Liver (tissue), 8 donors: ENCODE measurements at regions not wholly inside any gene's neighbourhood (a gene's known extent, or its start where the extent isn't known, plus 50 kb on each side); places are given as distances from the start of the nearest gene placed in this dataset.

Experiments
- DNase-seq: peaks from one replicate; pipeline ENCODE4 v3.0.0-alpha.2; 2017; ENCODE audit warnings: low spot score
- H3K27ac ChIP-seq, 2 donors: one replicate each; pipeline ENCODE4 v1.7.0; 2013; ENCODE audit warnings: inconsistent platforms in 2 of 2, low read length in 2 of 2, control low read depth in 1 of 2, low read depth in 1 of 2, mild to moderate bottlenecking in 1 of 2
- H3K27me3 ChIP-seq, 4 donors: one replicate each; pipeline versions ENCODE4 v1.6.1 to v1.7.0; 2013; ENCODE audit warnings: low read length in 3 of 4, inconsistent platforms in 1 of 4, mild to moderate bottlenecking in 1 of 4, moderate library complexity in 1 of 4; ENCODE audit not compliant: control insufficient read depth in 4 of 4, insufficient read depth in 4 of 4
- H3K36me3 ChIP-seq, 4 donors: one replicate each; pipeline versions ENCODE4 v1.6.1 to v1.7.0; 2013; ENCODE audit warnings: low read length in 3 of 4, mild to moderate bottlenecking in 3 of 4, low read depth in 1 of 4, moderate library complexity in 1 of 4; ENCODE audit not compliant: control insufficient read depth in 4 of 4, insufficient read depth in 3 of 4
- H3K4me1 ChIP-seq, 4 donors: one replicate each; pipeline versions ENCODE4 v1.6.1 to v1.7.0; 2013; ENCODE audit warnings: low read length in 3 of 4, mild to moderate bottlenecking in 3 of 4, moderate library complexity in 1 of 4; ENCODE audit not compliant: control insufficient read depth in 4 of 4, insufficient read depth in 4 of 4
- H3K4me3 ChIP-seq, 3 donors: one replicate each; pipeline versions ENCODE4 v1.6.1 to v1.7.0; 2013; ENCODE audit warnings: low read length in 3 of 3, control low read depth in 1 of 3, low read depth in 1 of 3, mild to moderate bottlenecking in 1 of 3
- H3K9ac ChIP-seq, 2 donors: one replicate each; pipeline ENCODE4 v1.7.0; 2013; ENCODE audit warnings: low read length in 2 of 2, mild to moderate bottlenecking in 2 of 2, moderate library complexity in 2 of 2, control low read depth in 1 of 2, low read depth in 1 of 2
- H3K9me3 ChIP-seq, 4 donors: one replicate each; pipeline versions ENCODE4 v1.6.1 to v1.7.0; 2013; ENCODE audit warnings: low read length in 3 of 4; ENCODE audit not compliant: control insufficient read depth in 4 of 4
- EGR1 ChIP-seq, 2 donors: IDR thresholded peaks; 2 replicates each; pipeline ENCODE4 v1.6.1; 2016 to 2018; ENCODE audit warnings: antibody characterized with exemption in 2 of 2, low read depth in 2 of 2
- FOXA1 ChIP-seq: IDR thresholded peaks from 2 replicates; pipeline ENCODE4 v1.6.1; 2016; ENCODE audit warnings: antibody characterized with exemption
- FOXA2 ChIP-seq: IDR thresholded peaks from 2 replicates; pipeline ENCODE4 v1.6.1; 2016; ENCODE audit warnings: antibody characterized with exemption
- GABPA ChIP-seq, 2 donors: IDR thresholded peaks in 1 of 2; conservative IDR thresholded peaks in 1 of 2; 2 replicates each; pipeline ENCODE4 v1.6.1; 2016; ENCODE audit warnings: antibody characterized with exemption in 2 of 2, mild to moderate bottlenecking in 1 of 2, moderate library complexity in 1 of 2
- HNF4A ChIP-seq, 2 donors: conservative IDR thresholded peaks; 2 replicates each; pipeline ENCODE4 v1.6.1; 2016; ENCODE audit warnings: antibody characterized with exemption in 2 of 2, mild to moderate bottlenecking in 2 of 2
- HNF4G ChIP-seq: IDR thresholded peaks from 2 replicates; pipeline ENCODE4 v1.6.1; 2016; ENCODE audit warnings: antibody characterized with exemption
- JUND ChIP-seq, 2 donors: IDR thresholded peaks; 2 replicates each; pipeline ENCODE4 v1.6.1; 2016; ENCODE audit warnings: antibody characterized with exemption in 2 of 2
- NR2F2 ChIP-seq: IDR thresholded peaks from 2 replicates; pipeline ENCODE4 v1.6.1; 2016; ENCODE audit warnings: antibody characterized with exemption
- RAD21 ChIP-seq, 2 donors: IDR thresholded peaks; 2 replicates each; pipeline ENCODE4 v1.6.1; 2016; ENCODE audit warnings: antibody characterized with exemption in 2 of 2, mild to moderate bottlenecking in 2 of 2
- RXRA ChIP-seq, 2 donors: IDR thresholded peaks; 2 replicates each; pipeline ENCODE4 v1.6.1; 2017 to 2018; ENCODE audit warnings: antibody characterized with exemption in 2 of 2, mild to moderate bottlenecking in 1 of 2
- SP1 ChIP-seq: IDR thresholded peaks from 2 replicates; pipeline ENCODE4 v1.6.1; 2018; ENCODE audit warnings: antibody characterized with exemption, mild to moderate bottlenecking
- TAF1 ChIP-seq: conservative IDR thresholded peaks from 2 replicates; pipeline ENCODE4 v1.6.1; 2016; ENCODE audit warnings: antibody characterized with exemption, mild to moderate bottlenecking
- YY1 ChIP-seq: IDR thresholded peaks from 2 replicates; pipeline ENCODE4 v1.6.1; 2016; ENCODE audit warnings: antibody characterized with exemption, mild to moderate bottlenecking
- WGBS: extraction: QIAGEN DNeasy Blood & Tissue Kit; methylation state at CpG from one replicate; pipeline ENCODE4 v1.1.7; 2013; 5-methylcytosine and 5-hydroxymethylcytosine counted together
- TF ChIP-seq, protein P1 (sequence below): IDR thresholded peaks from 2 replicates; pipeline ENCODE4 v1.6.1; 2016; ENCODE audit warnings: antibody characterized with exemption, mild to moderate bottlenecking
- TF ChIP-seq, protein P2 (sequence below): IDR thresholded peaks from 2 replicates; pipeline ENCODE4 v1.6.1; 2016; ENCODE audit warnings: antibody characterized with exemption
- TF ChIP-seq, protein P3 (sequence below): IDR thresholded peaks from 2 replicates; pipeline ENCODE4 v1.6.1; 2016; ENCODE audit warnings: antibody characterized with exemption
- TF ChIP-seq, protein P4 (sequence below): fragments of 150-350 bp; IDR thresholded peaks from 2 replicates; pipeline ENCODE4 v1.5.1; 2017; ENCODE audit warnings: improper control_type of control experiment, low read depth, low read length; ENCODE audit not compliant: missing input control
- TF ChIP-seq, protein P5 (sequence below): IDR thresholded peaks from 2 replicates; pipeline ENCODE4 v1.6.1; 2016; ENCODE audit warnings: antibody characterized with exemption
- donor health status: healthy.
- donor health status: healthy.
- donor health status: healthy.
- donor health status: healthy.
- donor health status: healthy.

DNA sequence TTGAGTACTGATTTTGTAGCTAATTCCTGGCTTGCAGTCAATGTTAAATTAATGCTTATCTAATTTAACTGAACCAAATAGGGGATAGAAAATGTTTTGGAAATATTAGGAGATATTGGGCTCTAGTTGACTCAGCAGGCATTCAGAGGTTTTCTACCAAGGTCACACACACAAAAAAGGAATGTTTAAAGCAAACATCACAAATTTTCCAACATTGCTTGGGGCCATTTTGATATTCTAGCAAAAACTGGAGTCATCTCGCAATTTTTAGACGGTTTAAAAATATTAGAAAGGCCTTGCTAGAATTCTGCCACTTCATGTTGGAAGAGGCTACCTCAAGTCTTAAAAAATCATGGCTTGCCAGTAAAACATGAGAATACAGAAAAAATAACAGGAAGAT, 2082.1 kb upstream of the RAG2 start:
- H3K4me1 ChIP-seq: no peaks in the 10 kb centered on the region

DNA sequence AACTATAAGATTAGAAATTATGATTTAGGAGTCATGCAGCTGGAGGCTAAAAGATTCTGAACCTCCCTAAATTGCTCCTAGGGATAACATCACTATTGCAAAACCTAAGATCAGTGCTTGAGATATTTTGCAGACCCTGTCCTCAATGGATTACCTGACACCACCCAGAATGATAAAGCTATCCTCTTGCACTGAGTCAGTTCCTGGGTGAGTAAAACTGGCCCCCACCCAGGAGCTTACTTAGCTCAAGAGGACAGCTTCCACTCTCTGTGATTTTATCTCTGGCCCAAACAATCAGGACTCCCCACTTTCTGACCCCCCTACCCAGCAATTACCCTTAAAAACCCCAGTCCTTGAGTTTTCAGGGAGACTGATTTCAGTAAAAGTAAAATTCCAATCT, 2074.4 kb upstream of the RAG2 start:
- no peaks in the 10 kb centered on the region for H3K9me3 ChIP-seq
- H3K4me1 ChIP-seq: no peaks in the 10 kb centered on the region
- no peak overlapping the region for H3K9ac ChIP-seq
- H3K27me3 ChIP-seq: no peaks in the 10 kb centered on the region
- DNase-seq: no peak
- no peaks in the 10 kb centered on the region for H3K36me3 ChIP-seq
- H3K27ac ChIP-seq: no peak overlapping the region
- no peak overlapping the region for H3K4me3 ChIP-seq
- no peak for TF ChIP-seq RXRA (IDR thresholded peaks at IDR 0.05)
- TF ChIP-seq HNF4A (conservative IDR thresholded peaks at IDR 0.05): no peak
- TF ChIP-seq, protein P1, sequence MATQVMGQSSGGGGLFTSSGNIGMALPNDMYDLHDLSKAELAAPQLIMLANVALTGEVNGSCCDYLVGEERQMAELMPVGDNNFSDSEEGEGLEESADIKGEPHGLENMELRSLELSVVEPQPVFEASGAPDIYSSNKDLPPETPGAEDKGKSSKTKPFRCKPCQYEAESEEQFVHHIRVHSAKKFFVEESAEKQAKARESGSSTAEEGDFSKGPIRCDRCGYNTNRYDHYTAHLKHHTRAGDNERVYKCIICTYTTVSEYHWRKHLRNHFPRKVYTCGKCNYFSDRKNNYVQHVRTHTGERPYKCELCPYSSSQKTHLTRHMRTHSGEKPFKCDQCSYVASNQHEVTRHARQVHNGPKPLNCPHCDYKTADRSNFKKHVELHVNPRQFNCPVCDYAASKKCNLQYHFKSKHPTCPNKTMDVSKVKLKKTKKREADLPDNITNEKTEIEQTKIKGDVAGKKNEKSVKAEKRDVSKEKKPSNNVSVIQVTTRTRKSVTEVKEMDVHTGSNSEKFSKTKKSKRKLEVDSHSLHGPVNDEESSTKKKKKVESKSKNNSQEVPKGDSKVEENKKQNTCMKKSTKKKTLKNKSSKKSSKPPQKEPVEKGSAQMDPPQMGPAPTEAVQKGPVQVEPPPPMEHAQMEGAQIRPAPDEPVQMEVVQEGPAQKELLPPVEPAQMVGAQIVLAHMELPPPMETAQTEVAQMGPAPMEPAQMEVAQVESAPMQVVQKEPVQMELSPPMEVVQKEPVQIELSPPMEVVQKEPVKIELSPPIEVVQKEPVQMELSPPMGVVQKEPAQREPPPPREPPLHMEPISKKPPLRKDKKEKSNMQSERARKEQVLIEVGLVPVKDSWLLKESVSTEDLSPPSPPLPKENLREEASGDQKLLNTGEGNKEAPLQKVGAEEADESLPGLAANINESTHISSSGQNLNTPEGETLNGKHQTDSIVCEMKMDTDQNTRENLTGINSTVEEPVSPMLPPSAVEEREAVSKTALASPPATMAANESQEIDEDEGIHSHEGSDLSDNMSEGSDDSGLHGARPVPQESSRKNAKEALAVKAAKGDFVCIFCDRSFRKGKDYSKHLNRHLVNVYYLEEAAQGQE: no peak
- TF ChIP-seq, protein P2, sequence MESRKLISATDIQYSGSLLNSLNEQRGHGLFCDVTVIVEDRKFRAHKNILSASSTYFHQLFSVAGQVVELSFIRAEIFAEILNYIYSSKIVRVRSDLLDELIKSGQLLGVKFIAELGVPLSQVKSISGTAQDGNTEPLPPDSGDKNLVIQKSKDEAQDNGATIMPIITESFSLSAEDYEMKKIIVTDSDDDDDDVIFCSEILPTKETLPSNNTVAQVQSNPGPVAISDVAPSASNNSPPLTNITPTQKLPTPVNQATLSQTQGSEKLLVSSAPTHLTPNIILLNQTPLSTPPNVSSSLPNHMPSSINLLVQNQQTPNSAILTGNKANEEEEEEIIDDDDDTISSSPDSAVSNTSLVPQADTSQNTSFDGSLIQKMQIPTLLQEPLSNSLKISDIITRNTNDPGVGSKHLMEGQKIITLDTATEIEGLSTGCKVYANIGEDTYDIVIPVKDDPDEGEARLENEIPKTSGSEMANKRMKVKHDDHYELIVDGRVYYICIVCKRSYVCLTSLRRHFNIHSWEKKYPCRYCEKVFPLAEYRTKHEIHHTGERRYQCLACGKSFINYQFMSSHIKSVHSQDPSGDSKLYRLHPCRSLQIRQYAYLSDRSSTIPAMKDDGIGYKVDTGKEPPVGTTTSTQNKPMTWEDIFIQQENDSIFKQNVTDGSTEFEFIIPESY: no peak
- TF ChIP-seq HNF4G: no peak

More for the DNA sequence above, 2082.1 kb upstream of the RAG2 start:
- H3K27me3 ChIP-seq: no peaks in the 10 kb centered on the region
- WGBS: 73% methylated on average over 2 of the region's 2 CpGs
- no peak overlapping the region for H3K4me3 ChIP-seq
- no peak for TF ChIP-seq EGR1 (IDR thresholded peaks at IDR 0.05; ENCODE audit: low read depth in 2 of 2)
- no peak for TF ChIP-seq FOXA1
- TF ChIP-seq FOXA2: no peak
- TF ChIP-seq, protein P3, sequence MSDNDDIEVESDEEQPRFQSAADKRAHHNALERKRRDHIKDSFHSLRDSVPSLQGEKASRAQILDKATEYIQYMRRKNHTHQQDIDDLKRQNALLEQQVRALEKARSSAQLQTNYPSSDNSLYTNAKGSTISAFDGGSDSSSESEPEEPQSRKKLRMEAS: no peak
- TF ChIP-seq JUND (IDR thresholded peaks at IDR 0.05): no peak
- TF ChIP-seq NR2F2: no peak
- TF ChIP-seq, protein P2: no peak
- TF ChIP-seq, protein P4, sequence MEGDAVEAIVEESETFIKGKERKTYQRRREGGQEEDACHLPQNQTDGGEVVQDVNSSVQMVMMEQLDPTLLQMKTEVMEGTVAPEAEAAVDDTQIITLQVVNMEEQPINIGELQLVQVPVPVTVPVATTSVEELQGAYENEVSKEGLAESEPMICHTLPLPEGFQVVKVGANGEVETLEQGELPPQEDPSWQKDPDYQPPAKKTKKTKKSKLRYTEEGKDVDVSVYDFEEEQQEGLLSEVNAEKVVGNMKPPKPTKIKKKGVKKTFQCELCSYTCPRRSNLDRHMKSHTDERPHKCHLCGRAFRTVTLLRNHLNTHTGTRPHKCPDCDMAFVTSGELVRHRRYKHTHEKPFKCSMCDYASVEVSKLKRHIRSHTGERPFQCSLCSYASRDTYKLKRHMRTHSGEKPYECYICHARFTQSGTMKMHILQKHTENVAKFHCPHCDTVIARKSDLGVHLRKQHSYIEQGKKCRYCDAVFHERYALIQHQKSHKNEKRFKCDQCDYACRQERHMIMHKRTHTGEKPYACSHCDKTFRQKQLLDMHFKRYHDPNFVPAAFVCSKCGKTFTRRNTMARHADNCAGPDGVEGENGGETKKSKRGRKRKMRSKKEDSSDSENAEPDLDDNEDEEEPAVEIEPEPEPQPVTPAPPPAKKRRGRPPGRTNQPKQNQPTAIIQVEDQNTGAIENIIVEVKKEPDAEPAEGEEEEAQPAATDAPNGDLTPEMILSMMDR: no peak
- no peak for TF ChIP-seq HNF4G
- TF ChIP-seq, protein P5, sequence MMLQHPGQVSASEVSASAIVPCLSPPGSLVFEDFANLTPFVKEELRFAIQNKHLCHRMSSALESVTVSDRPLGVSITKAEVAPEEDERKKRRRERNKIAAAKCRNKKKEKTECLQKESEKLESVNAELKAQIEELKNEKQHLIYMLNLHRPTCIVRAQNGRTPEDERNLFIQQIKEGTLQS: no peak
- TF ChIP-seq, protein P1: no peak
- TF ChIP-seq RXRA (IDR thresholded peaks at IDR 0.05): no peak
- no peak for TF ChIP-seq TAF1
- TF ChIP-seq RAD21 (IDR thresholded peaks at IDR 0.05): no peak
- TF ChIP-seq HNF4A (conservative IDR thresholded peaks at IDR 0.05): no peak
- TF ChIP-seq SP1: no peak
- TF ChIP-seq YY1: no peak
- no peak for TF ChIP-seq GABPA (IDR thresholded peaks at IDR 0.05 in 1 of 2, conservative IDR thresholded peaks at IDR 0.05 in 1 of 2)
- no peaks in the 10 kb centered on the region for H3K9me3 ChIP-seq
- H3K27ac ChIP-seq: no peak overlapping the region
- H3K9ac ChIP-seq: no peak overlapping the region
- no peaks in the 10 kb centered on the region for H3K36me3 ChIP-seq
- DNase-seq: no peak
